SU-DHL-6 (cell line): ENCODE measurements at regions not wholly inside any gene's neighbourhood (a gene's known extent, or its start where the extent isn't known, plus 50 kb on each side); places are given as distances from the start of the nearest gene placed in this dataset.

Source experiments
- EZH2phosphoT487 ChIP-seq: fragments of 200-600 bp; sonication (generic), shearing (Covaris generic); conservative IDR thresholded peaks from 2 replicates; pipeline ENCODE4 v1.6.1; 2018; ENCODE audit warnings: mild to moderate bottlenecking, antibody characterized with exemption, low read length, moderate library complexity, mixed read lengths
- TF ChIP-seq, protein P1 (sequence below): fragments of 200-600 bp; sonication (generic); IDR thresholded peaks from one replicate; pipeline ENCODE4 v1.5.1; 2017; ENCODE audit warnings: antibody characterized with exemption, mild to moderate bottlenecking, low read length, moderate library complexity; ENCODE audit not compliant: insufficient read depth, poor library complexity, severe bottlenecking

DNA sequence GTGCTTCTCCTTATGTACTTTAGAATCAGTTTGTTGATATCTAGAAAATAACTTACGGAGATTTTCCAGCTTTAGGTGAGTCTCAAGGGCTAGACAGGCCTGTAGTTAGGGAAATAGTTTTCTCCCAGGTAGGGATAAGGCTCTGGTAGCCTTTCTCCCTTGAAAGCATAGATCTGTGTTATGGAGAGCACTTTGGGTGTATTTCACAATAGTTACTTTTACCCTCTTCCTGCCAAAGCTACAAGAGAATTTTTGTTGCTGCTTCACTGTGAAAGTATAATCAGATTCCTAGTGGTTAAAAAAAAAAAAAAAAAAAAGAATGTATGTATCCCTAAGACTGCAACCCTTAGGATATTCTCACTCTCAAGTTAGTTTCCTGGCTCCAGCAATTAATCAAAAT, 267.5 kb downstream of the PIK3C3 start:
- TF ChIP-seq, protein P1, sequence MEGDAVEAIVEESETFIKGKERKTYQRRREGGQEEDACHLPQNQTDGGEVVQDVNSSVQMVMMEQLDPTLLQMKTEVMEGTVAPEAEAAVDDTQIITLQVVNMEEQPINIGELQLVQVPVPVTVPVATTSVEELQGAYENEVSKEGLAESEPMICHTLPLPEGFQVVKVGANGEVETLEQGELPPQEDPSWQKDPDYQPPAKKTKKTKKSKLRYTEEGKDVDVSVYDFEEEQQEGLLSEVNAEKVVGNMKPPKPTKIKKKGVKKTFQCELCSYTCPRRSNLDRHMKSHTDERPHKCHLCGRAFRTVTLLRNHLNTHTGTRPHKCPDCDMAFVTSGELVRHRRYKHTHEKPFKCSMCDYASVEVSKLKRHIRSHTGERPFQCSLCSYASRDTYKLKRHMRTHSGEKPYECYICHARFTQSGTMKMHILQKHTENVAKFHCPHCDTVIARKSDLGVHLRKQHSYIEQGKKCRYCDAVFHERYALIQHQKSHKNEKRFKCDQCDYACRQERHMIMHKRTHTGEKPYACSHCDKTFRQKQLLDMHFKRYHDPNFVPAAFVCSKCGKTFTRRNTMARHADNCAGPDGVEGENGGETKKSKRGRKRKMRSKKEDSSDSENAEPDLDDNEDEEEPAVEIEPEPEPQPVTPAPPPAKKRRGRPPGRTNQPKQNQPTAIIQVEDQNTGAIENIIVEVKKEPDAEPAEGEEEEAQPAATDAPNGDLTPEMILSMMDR = no peak
- no peak for TF ChIP-seq EZH2phosphoT487
